K562 (cell line): ENCODE measurements at regions not wholly inside any gene's neighbourhood (a gene's known extent, or its start where the extent isn't known, plus 50 kb on each side); places are given as distances from the start of the nearest gene placed in this dataset.

Source experiments
- ATAC-seq: fragments of 200-7000 bp; cut with Tn5 transposase; 3 replicates; pipeline ENCODE4 v1.9.1; 2020; ENCODE audit warnings: moderate library complexity
- BruUV-seq: library from RNA; stranded (reverse); fragments of 400-500 nt; replicated peaks from 2 replicates; lab custom pipeline; 2021; lab: Mats Ljungman, UMichigan
- CTCF ChIA-PET: fragments of 300-600 bp; formaldehyde crosslinking; extraction: SDS; loops from one replicate; lab custom pipeline; 2021; ENCODE audit warnings: low intra/inter-chr PET ratio; lab: Yijun Ruan, JAX
- POLR2A ChIA-PET: fragments of 300-600, 350-650 bp; sonication (Branson Sonifier 250); formaldehyde crosslinking; extraction: SDS; loops from one replicate; lab custom pipeline; 2021; ENCODE audit warnings: antibody characterized with exemption, inconsistent platforms; lab: Yijun Ruan, JAX
- DNase-seq, 4 experiments: peaks; one replicate each; pipeline versions ENCODE4 v3.0.0 to v3.0.0-alpha.2; 2011 to 2018; ENCODE audit warnings: low spot score in 3 of 4, mixed read lengths in 3 of 4; ENCODE audit errors: extremely low read depth in 1 of 4
- FAIRE-seq: peaks from 2 replicates; lab custom pipeline; 2011; peaks lifted over from hg19 to GRCh38; lab: Jason Lieb, UNC
- H2AFZ ChIP-seq: 2 replicates; pipeline ENCODE4 v1.6.0; 2011; ENCODE audit warnings: low read depth, low read length, control low read depth, inconsistent platforms
- H3K27ac ChIP-seq: fragments of 200-600 bp; 3 replicates; pipeline ENCODE4 v1.8.0; 2011; ENCODE audit warnings: low read depth, mild to moderate bottlenecking, control low read depth, inconsistent platforms, low read length, moderate library complexity, mixed read lengths; ENCODE audit errors: extremely low read depth
- H3K27me3 ChIP-seq, 2 experiments: fragments of 300-600 bp in 1 of 2; 2 replicates in 1 of 2; 3 replicates in 1 of 2; pipeline versions ENCODE4 v1.6.0 to v1.8.0; 2011; ENCODE audit warnings: inconsistent platforms in 2 of 2, low read length in 2 of 2, mild to moderate bottlenecking in 1 of 2, mixed read lengths in 1 of 2, moderate library complexity in 1 of 2; ENCODE audit not compliant: control insufficient read depth in 2 of 2, insufficient read depth in 2 of 2
- H3K36me3 ChIP-seq: fragments of 300-600 bp; 3 replicates; pipeline ENCODE4 v1.8.0; 2011; ENCODE audit warnings: mild to moderate bottlenecking, low read length, inconsistent platforms; ENCODE audit not compliant: control insufficient read depth, insufficient read depth
- H3K4me1 ChIP-seq, 2 experiments: fragments of 200-600 bp in 1 of 2; replicated peaks in 1 of 2; 2 replicates in 1 of 2; 3 replicates in 1 of 2; pipeline versions ENCODE4 v1.5.1 to v1.8.0; 2011; ENCODE audit warnings: inconsistent platforms in 2 of 2, low read length in 2 of 2, mild to moderate bottlenecking in 1 of 2, mixed read lengths in 1 of 2, moderate library complexity in 1 of 2; ENCODE audit not compliant: control insufficient read depth in 2 of 2, insufficient read depth in 2 of 2
- H3K4me2 ChIP-seq: 2 replicates; pipeline ENCODE4 v1.6.1; 2011; ENCODE audit warnings: low read length, control low read depth, inconsistent platforms, mixed read lengths; ENCODE audit not compliant: insufficient read depth
- H3K4me3 ChIP-seq: fragments of 200-600 bp; sonication (generic), shearing (Covaris generic); 2 replicates; pipeline ENCODE4 v1.5.1; 2016; ENCODE audit warnings: control low read depth, inconsistent platforms
- H3K79me2 ChIP-seq: fragments of 200-600 bp; 3 replicates; pipeline ENCODE4 v1.8.0; 2011; ENCODE audit warnings: low read length, inconsistent platforms; ENCODE audit not compliant: control insufficient read depth, insufficient read depth
- H3K9ac ChIP-seq, 2 experiments: 2 replicates each; pipeline versions ENCODE4 v1.6.0 to v1.6.1; 2011; ENCODE audit warnings: low read depth in 2 of 2, low read length in 2 of 2, control low read depth in 1 of 2, inconsistent platforms in 1 of 2, mild to moderate bottlenecking in 1 of 2, mixed read lengths in 1 of 2; ENCODE audit not compliant: insufficient read depth in 1 of 2
- H3K9me1 ChIP-seq: one replicate; pipeline ENCODE4 v1.6.0; 2011; ENCODE audit warnings: inconsistent platforms, mild to moderate bottlenecking, low read length, moderate library complexity; ENCODE audit not compliant: control insufficient read depth, insufficient read depth
- H3K9me3 ChIP-seq: replicated peaks from 2 replicates; pipeline ENCODE4 v1.5.1; 2011; ENCODE audit warnings: low read depth, low read length, inconsistent platforms; ENCODE audit not compliant: control insufficient read depth, insufficient read depth
- H4K20me1 ChIP-seq: replicated peaks from 2 replicates; pipeline ENCODE4 v1.6.1; 2011; ENCODE audit warnings: low read length, inconsistent platforms, mixed read lengths; ENCODE audit not compliant: control insufficient read depth, insufficient read depth
- E2F6 ChIP-seq, 2 experiments: IDR thresholded peaks; 2 replicates each; pipeline ENCODE4 v1.6.1; 2011; ENCODE audit warnings: borderline replicate concordance in 1 of 2, control low read depth in 1 of 2, low read depth in 1 of 2, low read length in 1 of 2, mild to moderate bottlenecking in 1 of 2, mixed read lengths in 1 of 2, moderate library complexity in 1 of 2; ENCODE audit not compliant: insufficient read depth in 1 of 2, insufficient read length in 1 of 2, poor library complexity in 1 of 2, severe bottlenecking in 1 of 2; ENCODE audit errors: extremely low read depth in 1 of 2
- FOS ChIP-seq: IDR thresholded peaks from 3 replicates; pipeline ENCODE4 v1.6.1; 2011; ENCODE audit not compliant: insufficient read length; ENCODE audit errors: extremely low read depth
- GTF2A2 ChIP-seq: IDR thresholded peaks from 2 replicates; pipeline ENCODE4 v1.6.1; 2016; ENCODE audit warnings: mild to moderate bottlenecking, missing genetic modification characterization, missing compliant biosample characterization
- MAFG ChIP-seq: fragments of 450-650 bp; conservative IDR thresholded peaks from 2 replicates; pipeline ENCODE4 v1.6.1; 2016; ENCODE audit warnings: missing genetic modification characterization, missing compliant biosample characterization
- MAFK ChIP-seq: IDR thresholded peaks from 2 replicates; pipeline ENCODE4 v1.6.1; 2011; ENCODE audit warnings: low read length, improper control_type of control experiment
- PBX2 ChIP-seq, 2 experiments: IDR thresholded peaks in 1 of 2; conservative IDR thresholded peaks in 1 of 2; 2 replicates each; pipeline ENCODE4 v1.6.1; 2016; ENCODE audit warnings: low read depth in 2 of 2, mild to moderate bottlenecking in 1 of 2, missing compliant biosample characterization in 1 of 2, missing genetic modification characterization in 1 of 2, moderate library complexity in 1 of 2
- PPARD ChIP-seq: fragments of 250-450 bp; sonication (Bioruptor Pico); IDR thresholded peaks from 2 replicates; pipeline ENCODE4 v1.8.0; 2022; ENCODE audit warnings: inconsistent platforms, mild to moderate bottlenecking, moderate library complexity
- TCFL5 ChIP-seq: fragments of 250-450 bp; sonication (Bioruptor Pico); conservative IDR thresholded peaks from 2 replicates; pipeline ENCODE4 v1.6.1; 2021; ENCODE audit warnings: mild to moderate bottlenecking, moderate library complexity, matching md5 sums
- ZNF124 ChIP-seq: sonication (generic); formaldehyde crosslinking; IDR thresholded peaks from 2 replicates; pipeline ENCODE4 v1.8.1; 2022; ENCODE audit warnings: missing genetic modification reagents
- WGBS: fragments of 100-300 bp; shearing (Covaris generic); methylation state at CpG from one replicate; pipeline ENCODE4 v1.1.6; 2016; ENCODE audit warnings: low coverage, mixed read lengths; ENCODE audit not compliant: insufficient coverage; ENCODE audit errors: missing lambda C conversion rate; 5-methylcytosine and 5-hydroxymethylcytosine counted together
- in situ Hi-C: fragments of 300-500 bp; cut with MboI; formaldehyde crosslinking; loops from 4 replicates; pipeline ENCODE4 v1.15.0; 2018; ENCODE audit warnings: inconsistent platforms, mixed read lengths
- intact Hi-C: fragments of 100-400 bp; cut with micrococcal nuclease; formaldehyde crosslinking; loops from 2 replicates; pipeline ENCODE4 v1.14.2; 2022

GRCh38 chr18:78099979-78100588 lies 850.4 kb downstream of the GALR1 start:
- intact Hi-C loops = no loop called here
- Histone ChIP-seq H4K20me1 (no peaks in the 10 kb centered on the region), H3K79me2 (no peaks in the 10 kb centered on the region), H3K9ac (no peak overlapping the region), H3K9me3 (no peaks in the 10 kb centered on the region), H3K36me3 (no peaks in the 10 kb centered on the region), H3K9me1 (no peaks in the 10 kb centered on the region), H3K27me3 (no peaks in the 10 kb centered on the region; a peak in 2 of 5 replicates), H2AFZ (no peak overlapping the region), H3K4me1 (no peaks in the 10 kb centered on the region), H3K27ac (no peak overlapping the region), H3K4me2 (no peak overlapping the region), H3K4me3 (no peak overlapping the region)
- no peak for TF ChIP-seq TCFL5 (CRISPR knock-in tag)
- no peak for TF ChIP-seq GTF2A2
- TF ChIP-seq MAFG (tag) = no peak
- TF ChIP-seq ZNF124 (CRISPR knock-in tag) = no peak
- TF ChIP-seq MAFK = no peak
- no peak for TF ChIP-seq E2F6 (IDR thresholded peaks at IDR 0.05; ENCODE audit: borderline replicate concordance in 1 of 2, extremely low read depth in 1 of 2, insufficient read depth in 1 of 2, insufficient read length in 1 of 2, low read depth in 1 of 2, low read length in 1 of 2, poor library complexity in 1 of 2, severe bottlenecking in 1 of 2)
- TF ChIP-seq FOS = no peak
- TF ChIP-seq PPARD (CRISPR knock-in tag) = no peak
- TF ChIP-seq PBX2 (CRISPR knock-in tag; IDR thresholded peaks at IDR 0.05; ENCODE audit: low read depth) = no peak
- no peak for TF ChIP-seq PBX2 (tag; conservative IDR thresholded peaks at IDR 0.05; ENCODE audit: low read depth)
- ChIA-PET CTCF (no interaction called here), POLR2A (interaction anchor here (1.2 kb wide), 1 partner anchor 11 kb away, joined by 4 read pairs; no protein-coding TSS in a partner anchor)
- ATAC-seq = no peak
- WGBS = 0% methylated on average over 15 of the region's 15 CpGs
- no peak for DNase-seq
- FAIRE-seq = no peak
- no TSS peak for BruUV-seq
- in situ Hi-C loops = no loop called here
